ENCODE measurements at regions not wholly inside any gene's neighbourhood (a gene's known extent, or its start where the extent isn't known, plus 50 kb on each side); places are given as distances from the start of the nearest gene placed in this dataset.

DNA sequence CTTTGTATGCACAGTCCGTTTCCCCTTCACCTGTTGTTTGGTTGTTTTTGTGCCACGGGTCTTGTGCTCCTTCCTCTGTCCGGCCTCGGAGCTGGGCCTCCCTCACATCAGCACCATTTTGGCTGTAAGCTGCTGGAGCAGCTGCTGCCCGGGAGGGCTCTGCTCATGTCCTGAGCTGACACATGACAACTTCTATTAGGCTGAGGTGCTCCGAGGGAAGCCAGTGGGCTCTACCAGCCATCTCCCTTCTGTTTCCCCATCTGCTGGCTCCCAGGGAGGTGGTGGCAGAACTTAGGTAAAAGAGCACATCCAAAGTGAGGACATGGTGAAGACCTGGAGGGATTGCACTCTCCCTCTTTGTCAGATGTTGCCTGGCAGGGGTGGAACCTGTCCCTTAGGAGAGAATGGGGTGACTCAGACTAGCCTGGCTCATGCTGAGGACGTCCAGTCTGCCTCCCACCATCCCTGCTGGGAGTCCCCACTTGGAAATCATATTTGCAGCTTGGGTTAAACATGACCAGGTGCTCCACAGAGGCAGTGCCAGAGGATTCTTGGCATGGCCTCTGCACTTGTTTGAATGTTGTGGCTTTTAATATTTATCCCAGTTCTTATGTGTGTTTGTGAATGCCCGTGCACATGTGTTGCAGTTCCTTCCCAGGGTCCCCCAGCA lies 49.8 kb upstream of the TNP1 start:
- Histone ChIP-seq H3K27ac (no peak overlapping the region), H3K9ac (no peak overlapping the region), H3K4me2 (no peak overlapping the region), H3K9me3 (no peaks in the 10 kb centered on the region), H3K36me3 (no peaks in the 10 kb centered on the region), H3K27me3 (no peaks in the 10 kb centered on the region), H4K20me1 (no peaks in the 10 kb centered on the region), H3K4me1 (peaks cover 5% of the 10 kb centered on the region; the same call in 1 of the 2 replicates), H3K4me3 (no peak overlapping the region)
- TF ChIP-seq Cebpa-rat (IDR thresholded peaks at IDR 0.05) = no peak
